ENCODE measurements at regions not wholly inside any gene's neighbourhood (a gene's known extent, or its start where the extent isn't known, plus 50 kb on each side); places are given as distances from the start of the nearest gene placed in this dataset.
"Not testable (repeated sequence)": the region's sequence is repeated elsewhere in the genome, so short reads cannot be mapped to it uniquely, and the experiment has no call there.

GRCh38 chr3:151526757-151527156 lies 65.9 kb upstream of the IGSF10 start (continued):
- TF ChIP-seq HOMEZ (CRISPR knock-in tag; IDR thresholded peaks at IDR 0.05; ENCODE audit: low read depth) (no peak), HMG20A (CRISPR knock-in tag; IDR thresholded peaks at IDR 0.05; ENCODE audit: borderline replicate concordance) (no peak)

GRCh38 chr3:151520105-151520504 lies 59.2 kb upstream of the IGSF10 start:
- H3K27ac ChIP-seq (ENCODE audit: extremely low read length, insufficient read depth, low read length): no peak overlapping the region
- DNase-seq (ENCODE audit: low spot score) (no peak), FAIRE-seq (no peak), ATAC-seq (no peak)
- no peaks in the 10 kb centered on the region for H3K4me1 ChIP-seq (ENCODE audit: insufficient read depth, low read length)
- H4K20me1 ChIP-seq (ENCODE audit: insufficient read depth, low read length): no peaks in the 10 kb centered on the region
- H3K4me2 ChIP-seq (ENCODE audit: low read depth, low read length): no peak overlapping the region
- no peaks in the 10 kb centered on the region for H3K79me2 ChIP-seq (ENCODE audit: insufficient read depth, low read length)
- ChIA-PET CTCF (ENCODE audit: low intra/inter-chr PET ratio, low total read pairs) (no interaction called here), POLR2A (no interaction called here)
- H3K4me3 ChIP-seq (replicated peaks in 1 of 3; ENCODE audit: insufficient read depth in 1 of 3, low read depth in 2 of 3, low read length in 3 of 3): no peak overlapping the region
- H3K9me3 ChIP-seq (ENCODE audit: low read length): no peaks in the 10 kb centered on the region
- intact Hi-C loops (cut with micrococcal nuclease; ENCODE audit: unreplicated experiment): no loop called here
- no peak for TF ChIP-seq AGO2 (optimal IDR thresholded peaks at IDR 0.05; ENCODE audit: low read depth, low read length)
- no peak for TF ChIP-seq ZFP91 (CRISPR knock-in tag; IDR thresholded peaks at IDR 0.05; ENCODE audit: borderline replicate concordance)
- no peak for TF ChIP-seq SNAPC2 (CRISPR knock-in tag; IDR thresholded peaks at IDR 0.05)
- TF ChIP-seq REXO4 (CRISPR knock-in tag; IDR thresholded peaks at IDR 0.05; ENCODE audit: borderline replicate concordance): no peak
- TF ChIP-seq KLF15 (CRISPR knock-in tag; IDR thresholded peaks at IDR 0.05; ENCODE audit: borderline replicate concordance): no peak
- in situ Hi-C loops (cut with HindIII; ENCODE audit: extremely low pct_ligation_motif_present, low pct_unique_long_range_greater_than_20kb): no loop called here
- no peak overlapping the region for H2AFZ ChIP-seq (ENCODE audit: low read length)
- WGBS (ENCODE audit: low lambda C conversion rate): 0% methylated on average over 1 of the region's 1 CpG
- no peak overlapping the region for H3K9ac ChIP-seq (ENCODE audit: insufficient read depth, low read depth, low read length)
- BruUV-seq (replicated peaks): no TSS peak
- no peaks in the 10 kb centered on the region for H3K36me3 ChIP-seq (replicated peaks in 1 of 2; ENCODE audit: control insufficient read depth in 1 of 2, insufficient read depth in 2 of 2, low read length in 2 of 2)
- no peaks in the 10 kb centered on the region for H3K27me3 ChIP-seq (ENCODE audit: control insufficient read depth in 1 of 2, insufficient read depth in 2 of 2, low read length in 2 of 2)

- not testable (repeated sequence) for ATAC-seq, FAIRE-seq
These were observed 50.6 kb upstream of the IGSF10 start for GRCh38 chr3:151511433-151511832.

More at GRCh38 chr3:151511433-151511832, 50.6 kb upstream of the IGSF10 start:
- H2AFZ ChIP-seq (ENCODE audit: low read length); H3K4me3 ChIP-seq (replicated peaks in 1 of 3; ENCODE audit: insufficient read depth in 1 of 3, low read depth in 2 of 3, low read length in 3 of 3); H3K27ac ChIP-seq (ENCODE audit: extremely low read length, insufficient read depth, low read length); H4K20me1 ChIP-seq (ENCODE audit: insufficient read depth, low read length); CTCF ChIA-PET (ENCODE audit: low intra/inter-chr PET ratio, low total read pairs); H3K36me3 ChIP-seq (replicated peaks in 1 of 2; ENCODE audit: control insufficient read depth in 1 of 2, insufficient read depth in 2 of 2, low read length in 2 of 2); H3K27me3 ChIP-seq (ENCODE audit: control insufficient read depth in 1 of 2, insufficient read depth in 2 of 2, low read length in 2 of 2); DNase-seq (ENCODE audit: low spot score); H3K79me2 ChIP-seq (ENCODE audit: insufficient read depth, low read length); intact Hi-C loops (cut with micrococcal nuclease; ENCODE audit: unreplicated experiment); H3K4me2 ChIP-seq (ENCODE audit: low read depth, low read length); H3K9me3 ChIP-seq (ENCODE audit: low read length); H3K9ac ChIP-seq (ENCODE audit: insufficient read depth, low read depth, low read length); BruUV-seq (replicated peaks); POLR2A ChIA-PET; H3K4me1 ChIP-seq (ENCODE audit: insufficient read depth, low read length); in situ Hi-C loops (cut with HindIII; ENCODE audit: extremely low pct_ligation_motif_present, low pct_unique_long_range_greater_than_20kb): not testable (repeated sequence)
- WGBS (ENCODE audit: low lambda C conversion rate): 4% methylated on average over 2 of the region's 2 CpGs

Data from HepG2 (cell line).